ENCODE measurements at regions not wholly inside any gene's neighbourhood (a gene's known extent, or its start where the extent isn't known, plus 50 kb on each side); places are given as distances from the start of the nearest gene placed in this dataset.

DNA sequence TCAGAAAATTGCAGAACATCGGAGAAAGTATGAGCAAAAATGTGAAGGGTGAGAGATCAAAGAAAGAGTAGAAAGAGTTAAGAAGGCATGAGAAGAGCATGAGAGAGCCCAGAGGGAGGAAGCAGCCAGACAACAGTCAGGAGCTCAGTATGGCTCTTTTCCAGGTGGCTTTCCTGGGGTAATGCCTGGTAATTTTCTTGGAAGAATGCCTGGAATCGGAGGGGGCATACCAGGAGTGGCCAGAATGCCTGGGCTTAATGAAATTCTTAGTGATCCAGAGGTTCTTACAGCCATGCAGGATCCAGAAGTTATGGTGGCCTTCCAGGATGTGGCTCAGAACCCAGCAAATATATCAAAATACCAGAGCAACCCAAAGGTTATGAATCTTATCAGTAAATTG, 271.8 kb upstream of the TFPI start:
- TF ChIP-seq, protein P1, sequence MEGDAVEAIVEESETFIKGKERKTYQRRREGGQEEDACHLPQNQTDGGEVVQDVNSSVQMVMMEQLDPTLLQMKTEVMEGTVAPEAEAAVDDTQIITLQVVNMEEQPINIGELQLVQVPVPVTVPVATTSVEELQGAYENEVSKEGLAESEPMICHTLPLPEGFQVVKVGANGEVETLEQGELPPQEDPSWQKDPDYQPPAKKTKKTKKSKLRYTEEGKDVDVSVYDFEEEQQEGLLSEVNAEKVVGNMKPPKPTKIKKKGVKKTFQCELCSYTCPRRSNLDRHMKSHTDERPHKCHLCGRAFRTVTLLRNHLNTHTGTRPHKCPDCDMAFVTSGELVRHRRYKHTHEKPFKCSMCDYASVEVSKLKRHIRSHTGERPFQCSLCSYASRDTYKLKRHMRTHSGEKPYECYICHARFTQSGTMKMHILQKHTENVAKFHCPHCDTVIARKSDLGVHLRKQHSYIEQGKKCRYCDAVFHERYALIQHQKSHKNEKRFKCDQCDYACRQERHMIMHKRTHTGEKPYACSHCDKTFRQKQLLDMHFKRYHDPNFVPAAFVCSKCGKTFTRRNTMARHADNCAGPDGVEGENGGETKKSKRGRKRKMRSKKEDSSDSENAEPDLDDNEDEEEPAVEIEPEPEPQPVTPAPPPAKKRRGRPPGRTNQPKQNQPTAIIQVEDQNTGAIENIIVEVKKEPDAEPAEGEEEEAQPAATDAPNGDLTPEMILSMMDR (IDR thresholded peaks at IDR 0.05): no peak
- no peak for TF ChIP-seq POLR2A (IDR thresholded peaks at IDR 0.05)
- H3K4me1 ChIP-seq: no peaks in the 10 kb centered on the region
- WGBS, 2 donors: 52 to 60% methylated on average over 2 of the region's 2 CpGs
- intact Hi-C loops (cut with DNase I; ENCODE audit: low total_unique reads): no loop called here
- no peaks in the 10 kb centered on the region for H3K9me3 ChIP-seq
- H3K27me3 ChIP-seq: no peaks in the 10 kb centered on the region
- no peak overlapping the region for H3K27ac ChIP-seq
- no peaks in the 10 kb centered on the region for H3K36me3 ChIP-seq (ENCODE audit: low read depth, missing control alignments)
- no peak overlapping the region for H3K4me3 ChIP-seq
- DNase-seq: no peak

DNA sequence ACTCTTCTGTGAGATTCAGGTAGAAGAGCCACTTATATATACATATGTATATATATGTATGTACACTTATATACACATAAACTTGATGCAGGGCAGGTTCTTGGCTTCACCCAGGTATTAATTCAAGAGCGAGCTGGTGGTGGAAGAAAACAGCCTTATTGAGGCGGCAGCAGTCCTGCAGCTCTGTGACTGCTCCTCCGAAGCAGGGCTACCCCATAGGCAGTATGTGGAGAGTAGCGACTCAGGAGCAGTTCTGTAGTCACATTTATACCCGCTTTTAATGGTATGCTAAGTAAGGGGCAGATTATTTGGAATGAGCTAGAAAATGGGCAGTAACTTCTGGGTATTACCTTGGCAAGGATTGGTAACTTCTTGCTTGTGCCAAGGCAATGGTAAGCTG, 280.6 kb upstream of the TFPI start:
- H3K9me3 ChIP-seq: no peaks in the 10 kb centered on the region
- no peak overlapping the region for H3K4me3 ChIP-seq
- H3K27me3 ChIP-seq: no peaks in the 10 kb centered on the region
- H3K36me3 ChIP-seq (ENCODE audit: low read depth, missing control alignments): no peaks in the 10 kb centered on the region
- H3K27ac ChIP-seq: no peak overlapping the region
- 70 to 79% methylated on average over 5 of the region's 5 CpGs for WGBS, 2 donors
- intact Hi-C loops (cut with DNase I; ENCODE audit: low total_unique reads): no loop called here
- TF ChIP-seq POLR2A (IDR thresholded peaks at IDR 0.05): no peak
- TF ChIP-seq, protein P1 (IDR thresholded peaks at IDR 0.05): no peak
- no peak for DNase-seq
- no peaks in the 10 kb centered on the region for H3K4me1 ChIP-seq

DNA sequence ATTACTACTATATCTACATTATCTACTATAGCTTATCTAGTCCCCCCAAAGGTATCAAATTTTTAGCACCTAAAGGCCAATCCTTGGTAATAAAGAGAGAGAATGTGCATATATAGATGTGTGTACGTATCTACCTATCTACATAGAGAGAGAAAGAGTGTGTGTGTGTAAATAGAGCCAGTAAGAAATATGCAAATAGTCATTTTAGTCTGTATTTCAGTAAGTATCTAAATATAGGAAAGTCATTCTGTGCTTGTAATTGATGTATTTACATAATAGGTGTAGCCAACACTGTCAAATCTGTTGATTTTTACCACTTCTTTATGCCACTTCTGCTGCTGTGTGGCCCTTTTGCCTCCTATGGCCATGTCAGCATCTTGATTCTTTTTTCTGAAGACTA, 284.5 kb upstream of the TFPI start:
- intact Hi-C loops (cut with DNase I; ENCODE audit: low total_unique reads): no loop called here
- H3K36me3 ChIP-seq (ENCODE audit: low read depth, missing control alignments): no peaks in the 10 kb centered on the region
- H3K4me1 ChIP-seq: no peaks in the 10 kb centered on the region
- H3K4me3 ChIP-seq: no peak overlapping the region
- TF ChIP-seq POLR2A (IDR thresholded peaks at IDR 0.05): no peak
- no peaks in the 10 kb centered on the region for H3K9me3 ChIP-seq
- H3K27ac ChIP-seq: no peak overlapping the region
- 88% methylated on average over 1 of the region's 1 CpG for WGBS, 2 donors
- no peak for DNase-seq
- no peaks in the 10 kb centered on the region for H3K27me3 ChIP-seq

DNA sequence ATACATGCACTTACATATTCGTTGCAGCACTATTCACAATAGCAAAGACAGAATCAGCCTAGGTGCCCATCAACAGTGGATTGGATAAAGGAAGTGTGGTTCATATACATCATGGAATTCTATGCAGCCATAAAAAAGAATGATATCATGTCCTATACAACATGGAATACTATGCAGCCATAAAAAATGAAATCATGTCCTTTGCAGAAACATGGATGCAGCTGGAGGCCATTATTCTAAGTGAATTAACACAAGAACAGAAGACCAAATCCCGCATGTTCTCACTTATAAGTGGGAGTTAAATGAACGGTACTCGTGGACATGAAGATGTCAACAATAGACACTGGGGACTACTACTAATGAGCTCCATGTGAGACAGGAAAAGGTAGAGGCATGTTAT, 288.1 kb upstream of the TFPI start:
- H3K4me1 ChIP-seq: no peaks in the 10 kb centered on the region
- H3K4me3 ChIP-seq: no peak overlapping the region
- H3K27ac ChIP-seq: no peak overlapping the region
- intact Hi-C loops (cut with DNase I; ENCODE audit: low total_unique reads): loop anchor here (10.0 kb wide), 1 partner anchor 248 kb away; no protein-coding TSS in a partner anchor
- no peaks in the 10 kb centered on the region for H3K36me3 ChIP-seq (ENCODE audit: low read depth, missing control alignments)
- TF ChIP-seq POLR2A (IDR thresholded peaks at IDR 0.05): no peak
- TF ChIP-seq, protein P1 (IDR thresholded peaks at IDR 0.05): no peak
- no peaks in the 10 kb centered on the region for H3K27me3 ChIP-seq
- WGBS, 2 donors: 65 to 88% methylated on average over 4 of the region's 4 CpGs
- DNase-seq: no peak
- H3K9me3 ChIP-seq: no peaks in the 10 kb centered on the region

DNA sequence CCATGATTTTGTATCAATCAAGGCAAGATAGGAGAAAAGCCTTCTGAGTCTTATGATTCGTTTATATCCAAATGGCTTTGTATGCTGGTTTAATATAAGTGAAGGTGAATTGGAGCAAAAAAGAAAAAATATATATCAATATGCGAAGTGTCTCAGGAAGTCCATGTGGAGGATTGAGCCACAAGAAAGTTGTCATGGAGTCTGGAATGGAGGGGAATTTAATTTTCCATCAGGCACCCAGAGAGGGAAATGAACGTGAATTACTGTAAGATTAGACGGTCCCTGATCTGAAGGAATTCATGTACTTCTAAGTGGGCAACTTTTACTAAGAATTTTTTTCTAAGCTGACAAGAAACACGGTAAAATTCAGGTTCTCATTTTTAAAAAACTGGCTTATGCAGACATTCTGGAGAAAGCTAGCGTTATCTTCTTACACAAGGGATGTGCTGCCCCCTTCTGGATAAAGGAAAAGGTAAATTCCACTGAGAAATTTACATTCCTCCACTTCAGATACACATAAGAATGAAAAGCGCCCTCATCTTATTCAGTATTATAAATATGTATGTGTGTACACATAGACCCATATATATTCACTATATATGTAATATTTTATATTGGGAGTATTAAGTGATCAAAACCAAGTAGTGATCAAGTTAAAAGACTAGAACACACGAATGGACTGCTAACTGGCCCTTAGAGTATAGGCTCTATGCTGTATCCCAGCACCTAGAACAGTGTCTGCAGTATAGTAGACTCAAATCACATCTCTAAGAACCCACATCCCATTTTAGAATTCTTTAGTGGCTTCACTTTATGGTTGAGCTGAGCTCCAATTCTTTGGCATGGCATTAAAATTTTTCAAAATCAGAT, 289.0 kb upstream of the TFPI start:
- WGBS, 2 donors: 37 to 41% methylated on average over 8 of the region's 8 CpGs
- DNase-seq: no peak
- intact Hi-C loops (cut with DNase I; ENCODE audit: low total_unique reads): loop anchor here (10.0 kb wide), 1 partner anchor 248 kb away; no protein-coding TSS in a partner anchor
- Histone ChIP-seq H3K36me3 (ENCODE audit: low read depth, missing control alignments) (no peaks in the 10 kb centered on the region), H3K9me3 (no peaks in the 10 kb centered on the region), H3K27ac (no peak overlapping the region), H3K4me3 (no peak overlapping the region), H3K27me3 (no peaks in the 10 kb centered on the region), H3K4me1 (no peaks in the 10 kb centered on the region)
- TF ChIP-seq, protein P1 (IDR thresholded peaks at IDR 0.05): peak; percentile 47 to 61 (median 57)
- TF ChIP-seq POLR2A (IDR thresholded peaks at IDR 0.05): no peak

All from testis (tissue), 2 donors.